Right atrium auricular region (tissue), 2 donors: ENCODE measurements at regions not wholly inside any gene's neighbourhood (a gene's known extent, or its start where the extent isn't known, plus 50 kb on each side); places are given as distances from the start of the nearest gene placed in this dataset.

ENCODE experiments used
- DNase-seq: peaks from one replicate; pipeline ENCODE4 v3.0.0-alpha.2; 2019; ENCODE audit warnings: low spot score
- H3K27ac ChIP-seq, 2 donors: fragments of 200-600 bp; sonication (generic); 1 replicate in 1 of 2; 2 replicates in 1 of 2; pipeline ENCODE4 v1.5.1; 2016 to 2019
- H3K27me3 ChIP-seq, 2 donors: fragments of 200-600 bp; sonication (generic); one replicate each; pipeline versions ENCODE4 v1.5.1 to v1.6.0; 2017 to 2019
- H3K36me3 ChIP-seq: fragments of 200-600 bp; sonication (generic); one replicate; pipeline ENCODE4 v1.5.1; 2016
- H3K4me1 ChIP-seq, 2 donors: fragments of 200-600 bp; sonication (generic); one replicate each; pipeline versions ENCODE4 v1.5.1 to v1.6.0; 2017 to 2019
- H3K4me3 ChIP-seq, 2 donors: fragments of 200-600 bp; sonication (generic); 1 replicate in 1 of 2; 2 replicates in 1 of 2; pipeline ENCODE4 v1.5.1; 2017 to 2019; ENCODE audit warnings: mild to moderate bottlenecking in 1 of 2, moderate library complexity in 1 of 2
- H3K9me3 ChIP-seq, 2 donors: fragments of 200-600 bp; sonication (generic); one replicate each; pipeline ENCODE4 v1.5.1; 2019
- CTCF ChIP-seq, 2 donors: fragments of 200-600 bp; sonication (generic); IDR thresholded peaks; one replicate each; pipeline ENCODE4 v1.5.1; 2019; ENCODE audit warnings: antibody characterized with exemption in 2 of 2

- Histone ChIP-seq H3K9me3 (peaks cover 0 to 5% of the 10 kb centered on the region in 2 donors), H3K4me3 (no peak overlapping the region), H3K36me3 (no peaks in the 10 kb centered on the region), H3K27me3 (no peaks in the 10 kb centered on the region), H3K27ac (no peak overlapping the region), H3K4me1 (no peaks in the 10 kb centered on the region)
- no peak for TF ChIP-seq CTCF (IDR thresholded peaks at IDR 0.05)
- DNase-seq: no peak
Observed at GRCh38 chr11:129625930-129626329, 189.7 kb upstream of the TMEM45B start.

GRCh38 chr11:129631201-129631600 lies 184.4 kb upstream of the TMEM45B start:
- H3K9me3 ChIP-seq: peaks cover 0 to 5% of the 10 kb centered on the region in 2 donors
- H3K36me3 ChIP-seq: no peaks in the 10 kb centered on the region
- no peak for DNase-seq
- TF ChIP-seq CTCF (IDR thresholded peaks at IDR 0.05): no peak
- H3K27me3 ChIP-seq: no peaks in the 10 kb centered on the region
- no peak overlapping the region for H3K4me3 ChIP-seq
- H3K4me1 ChIP-seq: no peaks in the 10 kb centered on the region
- no peak overlapping the region for H3K27ac ChIP-seq

- Histone ChIP-seq H3K9me3 (no peaks in the 10 kb centered on the region), H3K27me3 (no peaks in the 10 kb centered on the region), H3K4me1 (no peaks in the 10 kb centered on the region), H3K36me3 (no peaks in the 10 kb centered on the region), H3K4me3 (no peak overlapping the region), H3K27ac (no peak overlapping the region)
- no peak for DNase-seq
- no peak for TF ChIP-seq CTCF (IDR thresholded peaks at IDR 0.05)
Observed at GRCh38 chr11:129636926-129637325, 178.7 kb upstream of the TMEM45B start.

- DNase-seq: no peak
- H3K27me3 ChIP-seq: no peaks in the 10 kb centered on the region
- H3K27ac ChIP-seq: no peak overlapping the region
- H3K4me3 ChIP-seq: no peak overlapping the region
- H3K4me1 ChIP-seq: no peaks in the 10 kb centered on the region
- no peak for TF ChIP-seq CTCF (IDR thresholded peaks at IDR 0.05)
- no peaks in the 10 kb centered on the region for H3K36me3 ChIP-seq
- H3K9me3 ChIP-seq: no peaks in the 10 kb centered on the region
Observed at GRCh38 chr11:129637473-129637872, 178.2 kb upstream of the TMEM45B start.

GRCh38 chr11:129637983-129638776 lies 177.5 kb upstream of the TMEM45B start:
- H3K27me3 ChIP-seq: no peaks in the 10 kb centered on the region
- no peaks in the 10 kb centered on the region for H3K9me3 ChIP-seq
- TF ChIP-seq CTCF (IDR thresholded peaks at IDR 0.05): no peak
- no peak overlapping the region for H3K27ac ChIP-seq
- H3K4me1 ChIP-seq: no peaks in the 10 kb centered on the region
- H3K36me3 ChIP-seq: no peaks in the 10 kb centered on the region
- no peak overlapping the region for H3K4me3 ChIP-seq
- no peak for DNase-seq

DNA sequence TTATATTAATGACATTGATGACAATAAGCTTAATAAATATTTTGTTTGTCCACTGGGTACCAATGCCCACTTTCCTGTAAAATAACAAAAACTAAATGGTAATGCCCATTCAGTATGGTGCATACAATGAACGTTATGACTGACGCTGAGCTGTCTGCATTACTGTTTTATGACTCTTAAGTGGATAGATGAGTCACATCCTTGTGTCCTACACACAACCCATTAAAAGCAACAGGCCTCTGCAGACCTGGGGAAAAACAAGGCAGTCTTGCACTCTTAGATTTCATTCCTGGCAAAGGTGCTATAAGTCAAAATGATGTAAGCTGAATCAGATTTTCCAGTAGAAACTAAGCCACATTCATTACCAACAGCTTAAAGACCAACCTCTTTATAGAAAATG lies 176.3 kb upstream of the TMEM45B start:
- DNase-seq: no peak
- no peak overlapping the region for H3K27ac ChIP-seq
- no peak for TF ChIP-seq CTCF (IDR thresholded peaks at IDR 0.05)
- H3K4me3 ChIP-seq: no peak overlapping the region
- no peaks in the 10 kb centered on the region for H3K9me3 ChIP-seq
- no peaks in the 10 kb centered on the region for H3K4me1 ChIP-seq
- no peaks in the 10 kb centered on the region for H3K27me3 ChIP-seq
- H3K36me3 ChIP-seq: no peaks in the 10 kb centered on the region
